ENCODE measurements at regions not wholly inside any gene's neighbourhood (a gene's known extent, or its start where the extent isn't known, plus 50 kb on each side); places are given as distances from the start of the nearest gene placed in this dataset.
A peak's percentile ranks its signal among the peaks of the same experiment; 100 is the strongest.

- no peak for DNase-seq (ENCODE audit: low spot score)
- Histone ChIP-seq H3K27me3 (ENCODE audit: control insufficient read depth in 4 of 4, insufficient read depth in 4 of 4, low read length in 3 of 4) (peaks cover 0 to 3% (median 0%) of the 10 kb centered on the region in 4 donors), H3K27ac (ENCODE audit: low read depth in 1 of 2, low read length in 2 of 2) (no peak overlapping the region), H3K9ac (ENCODE audit: low read depth in 1 of 2, low read length in 2 of 2) (no peak overlapping the region), H3K9me3 (ENCODE audit: control insufficient read depth in 4 of 4, low read length in 3 of 4) (no peaks in the 10 kb centered on the region), H3K4me1 (ENCODE audit: control insufficient read depth in 4 of 4, insufficient read depth in 4 of 4, low read length in 3 of 4) (no peaks in the 10 kb centered on the region), H3K4me3 (ENCODE audit: low read depth in 1 of 3, low read length in 3 of 3) (no peak overlapping the region), H3K36me3 (ENCODE audit: control insufficient read depth in 4 of 4, insufficient read depth in 3 of 4, low read depth in 1 of 4, low read length in 3 of 4) (no peaks in the 10 kb centered on the region)
- TF ChIP-seq, protein P1, sequence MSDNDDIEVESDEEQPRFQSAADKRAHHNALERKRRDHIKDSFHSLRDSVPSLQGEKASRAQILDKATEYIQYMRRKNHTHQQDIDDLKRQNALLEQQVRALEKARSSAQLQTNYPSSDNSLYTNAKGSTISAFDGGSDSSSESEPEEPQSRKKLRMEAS (IDR thresholded peaks at IDR 0.05), result no peak
- TF ChIP-seq RXRA (IDR thresholded peaks at IDR 0.05) (no peak), REST (IDR thresholded peaks at IDR 0.05) (no peak), GABPA (IDR thresholded peaks at IDR 0.05 in 1 of 2, conservative IDR thresholded peaks at IDR 0.05 in 1 of 2) (no peak), RAD21 (IDR thresholded peaks at IDR 0.05) (no peak), EGR1 (IDR thresholded peaks at IDR 0.05; ENCODE audit: low read depth in 2 of 2) (no peak)
- whole genome bisulfite sequencing, result 63% methylated on average over 5 of the region's 5 CpGs
Measured at GRCh38 chr1:95383111-95383510, 149.1 kb downstream of the RWDD3 start.

GRCh38 chr1:95384567-95384966 lies 150.6 kb downstream of the RWDD3 start:
- Histone ChIP-seq H3K4me1 (ENCODE audit: control insufficient read depth in 4 of 4, insufficient read depth in 4 of 4, low read length in 3 of 4) (no peaks in the 10 kb centered on the region), H3K9ac (ENCODE audit: low read depth in 1 of 2, low read length in 2 of 2) (no peak overlapping the region), H3K27me3 (ENCODE audit: control insufficient read depth in 4 of 4, insufficient read depth in 4 of 4, low read length in 3 of 4) (peaks cover 0 to 3% (median 0%) of the 10 kb centered on the region in 4 donors), H3K4me3 (ENCODE audit: low read depth in 1 of 3, low read length in 3 of 3) (no peak overlapping the region), H3K27ac (ENCODE audit: low read depth in 1 of 2, low read length in 2 of 2) (no peak overlapping the region), H3K36me3 (ENCODE audit: control insufficient read depth in 4 of 4, insufficient read depth in 3 of 4, low read depth in 1 of 4, low read length in 3 of 4) (no peaks in the 10 kb centered on the region), H3K9me3 (ENCODE audit: control insufficient read depth in 4 of 4, low read length in 3 of 4) (no peaks in the 10 kb centered on the region)
- 29% methylated on average over 3 of the region's 3 CpGs for WGBS
- TF ChIP-seq NR2F2 (IDR thresholded peaks at IDR 0.05), result no peak
- TF ChIP-seq REST (IDR thresholded peaks at IDR 0.05), result peak; percentile 98
- DNase-seq (ENCODE audit: low spot score), result peak; percentile 42

GRCh38 chr1:95386371-95386770 lies 152.4 kb downstream of the RWDD3 start:
- TF ChIP-seq TAF1 (conservative IDR thresholded peaks at IDR 0.05) (no peak), EGR1 (IDR thresholded peaks at IDR 0.05; ENCODE audit: low read depth in 2 of 2) (no peak), RXRA (IDR thresholded peaks at IDR 0.05) (no peak)
- TF ChIP-seq, protein P2, sequence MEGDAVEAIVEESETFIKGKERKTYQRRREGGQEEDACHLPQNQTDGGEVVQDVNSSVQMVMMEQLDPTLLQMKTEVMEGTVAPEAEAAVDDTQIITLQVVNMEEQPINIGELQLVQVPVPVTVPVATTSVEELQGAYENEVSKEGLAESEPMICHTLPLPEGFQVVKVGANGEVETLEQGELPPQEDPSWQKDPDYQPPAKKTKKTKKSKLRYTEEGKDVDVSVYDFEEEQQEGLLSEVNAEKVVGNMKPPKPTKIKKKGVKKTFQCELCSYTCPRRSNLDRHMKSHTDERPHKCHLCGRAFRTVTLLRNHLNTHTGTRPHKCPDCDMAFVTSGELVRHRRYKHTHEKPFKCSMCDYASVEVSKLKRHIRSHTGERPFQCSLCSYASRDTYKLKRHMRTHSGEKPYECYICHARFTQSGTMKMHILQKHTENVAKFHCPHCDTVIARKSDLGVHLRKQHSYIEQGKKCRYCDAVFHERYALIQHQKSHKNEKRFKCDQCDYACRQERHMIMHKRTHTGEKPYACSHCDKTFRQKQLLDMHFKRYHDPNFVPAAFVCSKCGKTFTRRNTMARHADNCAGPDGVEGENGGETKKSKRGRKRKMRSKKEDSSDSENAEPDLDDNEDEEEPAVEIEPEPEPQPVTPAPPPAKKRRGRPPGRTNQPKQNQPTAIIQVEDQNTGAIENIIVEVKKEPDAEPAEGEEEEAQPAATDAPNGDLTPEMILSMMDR (IDR thresholded peaks at IDR 0.05; ENCODE audit: low read depth, low read length, missing input control), result no peak
- Histone ChIP-seq H3K27me3 (ENCODE audit: control insufficient read depth in 4 of 4, insufficient read depth in 4 of 4, low read length in 3 of 4) (peaks cover 0 to 3% (median 0%) of the 10 kb centered on the region in 4 donors), H3K9ac (ENCODE audit: low read depth in 1 of 2, low read length in 2 of 2) (no peak overlapping the region), H3K9me3 (ENCODE audit: control insufficient read depth in 4 of 4, low read length in 3 of 4) (no peaks in the 10 kb centered on the region), H3K36me3 (ENCODE audit: control insufficient read depth in 4 of 4, insufficient read depth in 3 of 4, low read depth in 1 of 4, low read length in 3 of 4) (no peaks in the 10 kb centered on the region), H3K4me1 (ENCODE audit: control insufficient read depth in 4 of 4, insufficient read depth in 4 of 4, low read length in 3 of 4) (no peaks in the 10 kb centered on the region), H3K4me3 (ENCODE audit: low read depth in 1 of 3, low read length in 3 of 3) (no peak overlapping the region), H3K27ac (ENCODE audit: low read depth in 1 of 2, low read length in 2 of 2) (no peak overlapping the region)
- no peak for DNase-seq (ENCODE audit: low spot score)
- WGBS, result 77% methylated on average over 1 of the region's 1 CpG

Data from liver (tissue), 8 donors.